ENCODE measurements at regions not wholly inside any gene's neighbourhood (a gene's known extent, or its start where the extent isn't known, plus 50 kb on each side); places are given as distances from the start of the nearest gene placed in this dataset.

- TF ChIP-seq, protein P1, sequence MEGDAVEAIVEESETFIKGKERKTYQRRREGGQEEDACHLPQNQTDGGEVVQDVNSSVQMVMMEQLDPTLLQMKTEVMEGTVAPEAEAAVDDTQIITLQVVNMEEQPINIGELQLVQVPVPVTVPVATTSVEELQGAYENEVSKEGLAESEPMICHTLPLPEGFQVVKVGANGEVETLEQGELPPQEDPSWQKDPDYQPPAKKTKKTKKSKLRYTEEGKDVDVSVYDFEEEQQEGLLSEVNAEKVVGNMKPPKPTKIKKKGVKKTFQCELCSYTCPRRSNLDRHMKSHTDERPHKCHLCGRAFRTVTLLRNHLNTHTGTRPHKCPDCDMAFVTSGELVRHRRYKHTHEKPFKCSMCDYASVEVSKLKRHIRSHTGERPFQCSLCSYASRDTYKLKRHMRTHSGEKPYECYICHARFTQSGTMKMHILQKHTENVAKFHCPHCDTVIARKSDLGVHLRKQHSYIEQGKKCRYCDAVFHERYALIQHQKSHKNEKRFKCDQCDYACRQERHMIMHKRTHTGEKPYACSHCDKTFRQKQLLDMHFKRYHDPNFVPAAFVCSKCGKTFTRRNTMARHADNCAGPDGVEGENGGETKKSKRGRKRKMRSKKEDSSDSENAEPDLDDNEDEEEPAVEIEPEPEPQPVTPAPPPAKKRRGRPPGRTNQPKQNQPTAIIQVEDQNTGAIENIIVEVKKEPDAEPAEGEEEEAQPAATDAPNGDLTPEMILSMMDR (conservative IDR thresholded peaks at IDR 0.05; ENCODE audit: low read depth, low read length), result no peak
- no peak for TF ChIP-seq EZH2 (IDR thresholded peaks at IDR 0.05; ENCODE audit: borderline replicate concordance, low read depth, low read length, poor library complexity, severe bottlenecking)
These were observed 858.7 kb downstream of the TYW1 start for GRCh38 chr7:67855322-67855721.

Measured in A673 (cell line).